ENCODE measurements at regions not wholly inside any gene's neighbourhood (a gene's known extent, or its start where the extent isn't known, plus 50 kb on each side); places are given as distances from the start of the nearest gene placed in this dataset.
A peak's percentile ranks its signal among the peaks of the same experiment; 100 is the strongest.
"Not testable (repeated sequence)": the region's sequence is repeated elsewhere in the genome, so short reads cannot be mapped to it uniquely, and the experiment has no call there.

- no peak for TF ChIP-seq CTCF (IDR thresholded peaks at IDR 0.05)
- no peak overlapping the region for H3K4me3 ChIP-seq
- H3K27ac ChIP-seq, result no peak overlapping the region
- no peak for DNase-seq (ENCODE audit: low spot score)
Observed at GRCh38 chr12:87439990-87440827, 589.0 kb downstream of the C12orf50 start.

- H3K27ac ChIP-seq, result no peak overlapping the region
- no peak for TF ChIP-seq CTCF (IDR thresholded peaks at IDR 0.05)
- H3K4me3 ChIP-seq, result no peak overlapping the region
- no peak for DNase-seq (ENCODE audit: low spot score)
Observed at GRCh38 chr12:87430444-87430843, 598.8 kb downstream of the C12orf50 start.

- no peak for DNase-seq (ENCODE audit: low spot score)
- Histone ChIP-seq H3K27ac (peak overlapping the region in 1 of 2 donors; percentile 30), H3K4me3 (no peak overlapping the region)
- TF ChIP-seq CTCF (IDR thresholded peaks at IDR 0.05), result no peak
Observed at GRCh38 chr12:87428701-87429277, 600.4 kb downstream of the C12orf50 start.

GRCh38 chr12:87427770-87428169, 601.4 kb downstream of the C12orf50 start:
- H3K27ac ChIP-seq, result no peak overlapping the region
- no peak for DNase-seq (ENCODE audit: low spot score)
- H3K4me3 ChIP-seq, result no peak overlapping the region
- no peak for TF ChIP-seq CTCF (IDR thresholded peaks at IDR 0.05)

- Histone ChIP-seq H3K4me3 (no peak overlapping the region), H3K27ac (no peak overlapping the region)
- DNase-seq (ENCODE audit: low spot score), result no peak
- no peak for TF ChIP-seq CTCF (IDR thresholded peaks at IDR 0.05)
Observed at GRCh38 chr12:87425942-87426554, 603.2 kb downstream of the C12orf50 start.

GRCh38 chr12:87421233-87421632, 608.0 kb downstream of the C12orf50 start:
- not testable (repeated sequence) for H3K4me3 ChIP-seq; DNase-seq (ENCODE audit: low spot score); H3K27ac ChIP-seq

GRCh38 chr12:87413784-87414183, 615.4 kb downstream of the C12orf50 start:
- DNase-seq (ENCODE audit: low spot score), result no peak

More at GRCh38 chr12:87413784-87414183, 615.4 kb downstream of the C12orf50 start:
- no peak overlapping the region for H3K27ac ChIP-seq
- no peak overlapping the region for H3K4me3 ChIP-seq
- TF ChIP-seq CTCF (IDR thresholded peaks at IDR 0.05), result no peak

All from coronary artery (tissue), 2 donors.